ENCODE measurements at regions not wholly inside any gene's neighbourhood (a gene's known extent, or its start where the extent isn't known, plus 50 kb on each side); places are given as distances from the start of the nearest gene placed in this dataset.

- TF ChIP-seq LARP7 (IDR thresholded peaks at IDR 0.05) (no peak), CBX3 (IDR thresholded peaks at IDR 0.05; ENCODE audit: borderline replicate concordance, low read depth) (no peak), SMC3 (IDR thresholded peaks at IDR 0.05; ENCODE audit: borderline replicate concordance, low read length) (no peak), TAF1 (IDR thresholded peaks at IDR 0.05; ENCODE audit: borderline replicate concordance, low read depth, low read length) (no peak)
- TF ChIP-seq, protein P1, sequence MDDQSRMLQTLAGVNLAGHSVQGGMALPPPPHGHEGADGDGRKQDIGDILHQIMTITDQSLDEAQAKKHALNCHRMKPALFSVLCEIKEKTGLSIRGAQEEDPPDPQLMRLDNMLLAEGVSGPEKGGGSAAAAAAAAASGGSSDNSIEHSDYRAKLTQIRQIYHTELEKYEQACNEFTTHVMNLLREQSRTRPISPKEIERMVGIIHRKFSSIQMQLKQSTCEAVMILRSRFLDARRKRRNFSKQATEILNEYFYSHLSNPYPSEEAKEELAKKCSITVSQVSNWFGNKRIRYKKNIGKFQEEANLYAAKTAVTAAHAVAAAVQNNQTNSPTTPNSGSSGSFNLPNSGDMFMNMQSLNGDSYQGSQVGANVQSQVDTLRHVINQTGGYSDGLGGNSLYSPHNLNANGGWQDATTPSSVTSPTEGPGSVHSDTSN (IDR thresholded peaks at IDR 0.05; ENCODE audit: insufficient replicate concordance, low read depth, low read length), result no peak
- TF ChIP-seq, protein P2, sequence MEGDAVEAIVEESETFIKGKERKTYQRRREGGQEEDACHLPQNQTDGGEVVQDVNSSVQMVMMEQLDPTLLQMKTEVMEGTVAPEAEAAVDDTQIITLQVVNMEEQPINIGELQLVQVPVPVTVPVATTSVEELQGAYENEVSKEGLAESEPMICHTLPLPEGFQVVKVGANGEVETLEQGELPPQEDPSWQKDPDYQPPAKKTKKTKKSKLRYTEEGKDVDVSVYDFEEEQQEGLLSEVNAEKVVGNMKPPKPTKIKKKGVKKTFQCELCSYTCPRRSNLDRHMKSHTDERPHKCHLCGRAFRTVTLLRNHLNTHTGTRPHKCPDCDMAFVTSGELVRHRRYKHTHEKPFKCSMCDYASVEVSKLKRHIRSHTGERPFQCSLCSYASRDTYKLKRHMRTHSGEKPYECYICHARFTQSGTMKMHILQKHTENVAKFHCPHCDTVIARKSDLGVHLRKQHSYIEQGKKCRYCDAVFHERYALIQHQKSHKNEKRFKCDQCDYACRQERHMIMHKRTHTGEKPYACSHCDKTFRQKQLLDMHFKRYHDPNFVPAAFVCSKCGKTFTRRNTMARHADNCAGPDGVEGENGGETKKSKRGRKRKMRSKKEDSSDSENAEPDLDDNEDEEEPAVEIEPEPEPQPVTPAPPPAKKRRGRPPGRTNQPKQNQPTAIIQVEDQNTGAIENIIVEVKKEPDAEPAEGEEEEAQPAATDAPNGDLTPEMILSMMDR (IDR thresholded peaks at IDR 0.05 in 2 of 3, conservative IDR thresholded peaks at IDR 0.05 in 1 of 3; ENCODE audit: control insufficient read depth in 2 of 3, extremely low read depth in 1 of 3, insufficient read depth in 1 of 3, low read depth in 3 of 3, low read length in 3 of 3), result no peak
- TF ChIP-seq, protein P3, sequence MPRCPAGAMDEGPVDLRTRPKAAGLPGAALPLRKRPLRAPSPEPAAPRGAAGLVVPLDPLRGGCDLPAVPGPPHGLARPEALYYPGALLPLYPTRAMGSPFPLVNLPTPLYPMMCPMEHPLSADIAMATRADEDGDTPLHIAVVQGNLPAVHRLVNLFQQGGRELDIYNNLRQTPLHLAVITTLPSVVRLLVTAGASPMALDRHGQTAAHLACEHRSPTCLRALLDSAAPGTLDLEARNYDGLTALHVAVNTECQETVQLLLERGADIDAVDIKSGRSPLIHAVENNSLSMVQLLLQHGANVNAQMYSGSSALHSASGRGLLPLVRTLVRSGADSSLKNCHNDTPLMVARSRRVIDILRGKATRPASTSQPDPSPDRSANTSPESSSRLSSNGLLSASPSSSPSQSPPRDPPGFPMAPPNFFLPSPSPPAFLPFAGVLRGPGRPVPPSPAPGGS (IDR thresholded peaks at IDR 0.05; ENCODE audit: borderline replicate concordance, insufficient read depth, low read depth, low read length, poor library complexity, severe bottlenecking), result no peak
- TF ChIP-seq, protein P4, sequence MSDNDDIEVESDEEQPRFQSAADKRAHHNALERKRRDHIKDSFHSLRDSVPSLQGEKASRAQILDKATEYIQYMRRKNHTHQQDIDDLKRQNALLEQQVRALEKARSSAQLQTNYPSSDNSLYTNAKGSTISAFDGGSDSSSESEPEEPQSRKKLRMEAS (IDR thresholded peaks at IDR 0.05; ENCODE audit: low read depth, low read length), result no peak
These were observed 255.0 kb upstream of the PITX2 start for GRCh38 chr4:110877778-110878370.
